GM21786 (cell line): ENCODE measurements at regions not wholly inside any gene's neighbourhood (a gene's known extent, or its start where the extent isn't known, plus 50 kb on each side); places are given as distances from the start of the nearest gene placed in this dataset.
"Not testable (repeated sequence)": the region's sequence is repeated elsewhere in the genome, so short reads cannot be mapped to it uniquely, and the experiment has no call there.

ENCODE experiments used
- ATAC-seq: cut with Tn5 transposase; IDR thresholded peaks from one replicate; pipeline ENCODE4 v1.9.1; 2021; ENCODE audit not compliant: unreplicated experiment

DNA sequence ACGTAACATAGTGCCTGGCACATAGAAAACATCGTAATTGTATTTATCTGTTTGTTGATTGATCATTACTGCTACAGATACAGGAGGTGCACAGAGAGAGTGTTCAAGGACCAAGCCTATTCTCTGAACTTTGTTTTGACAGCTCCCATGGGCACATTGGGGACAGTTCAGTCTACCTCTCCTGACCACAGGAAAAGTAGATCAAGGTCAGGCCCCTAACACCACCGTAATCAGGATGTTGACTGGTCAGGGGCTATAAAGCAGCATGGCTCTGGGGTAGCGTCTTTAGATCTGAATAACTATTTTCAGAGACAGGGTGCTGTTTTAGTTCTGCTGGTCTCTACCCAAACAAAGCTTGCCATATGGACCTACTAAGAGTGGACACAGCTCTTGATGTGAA is 223.1 kb upstream of the IRF2BP2 start:
- ATAC-seq: no peak

DNA sequence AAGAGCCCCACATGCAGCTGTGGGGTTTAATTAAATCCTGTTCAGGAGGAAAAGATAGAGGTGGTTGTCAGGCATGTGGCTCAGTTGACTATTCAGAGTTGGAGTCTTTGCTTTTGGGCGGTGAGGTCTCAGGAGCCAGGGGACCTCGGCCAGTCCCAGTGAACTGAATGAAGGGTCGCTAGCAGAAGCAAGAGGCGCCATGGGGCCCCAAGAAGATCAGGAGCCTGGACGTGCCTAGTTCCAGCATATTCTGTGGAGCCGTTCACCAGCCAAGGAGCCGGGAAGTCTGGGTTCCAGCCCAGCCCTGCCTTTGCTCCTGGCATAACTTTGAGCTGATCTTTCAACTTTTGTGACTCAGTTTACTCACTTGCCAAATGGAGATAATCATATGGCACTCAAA is 217.7 kb upstream of the IRF2BP2 start:
- ATAC-seq: no peak

DNA sequence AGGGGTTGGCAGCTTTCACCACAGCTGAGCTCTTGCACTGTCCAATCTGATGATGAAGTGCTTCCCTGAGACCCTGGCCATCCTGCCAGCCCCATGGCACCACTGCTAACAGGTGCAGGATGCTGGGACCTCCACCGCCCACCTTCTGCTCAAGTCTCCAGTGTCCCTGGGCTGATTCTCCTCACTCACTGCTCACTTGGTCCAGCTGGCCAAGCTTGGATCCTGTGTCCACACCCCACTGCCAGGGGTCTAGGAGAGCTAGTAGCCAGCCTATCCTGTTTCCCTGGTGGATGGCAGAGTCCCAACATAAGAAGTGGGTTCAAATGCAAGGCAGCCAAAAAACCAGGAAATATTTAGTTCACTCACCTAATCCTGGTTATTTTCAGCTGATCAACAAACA is 217.2 kb upstream of the IRF2BP2 start:
- no peak for ATAC-seq

DNA sequence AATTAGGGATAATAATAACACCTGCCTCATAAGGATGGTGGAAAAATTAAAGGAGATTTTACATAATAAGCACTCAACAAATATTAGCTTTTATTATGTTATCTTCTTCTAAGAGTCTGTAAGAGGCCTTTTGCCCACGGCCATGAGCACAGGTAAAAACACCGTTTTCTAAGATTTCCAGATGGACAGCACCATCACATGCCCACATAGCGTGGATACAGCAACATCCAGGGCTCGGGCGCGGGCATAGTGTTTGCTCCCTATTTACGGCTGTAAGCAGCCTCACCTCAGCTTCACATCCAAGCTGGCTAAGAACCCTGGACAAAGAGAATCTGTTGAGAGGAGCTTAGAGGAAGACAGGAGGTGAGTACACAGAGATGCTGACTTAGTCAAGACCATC is 216.4 kb upstream of the IRF2BP2 start:
- ATAC-seq: no peak

DNA sequence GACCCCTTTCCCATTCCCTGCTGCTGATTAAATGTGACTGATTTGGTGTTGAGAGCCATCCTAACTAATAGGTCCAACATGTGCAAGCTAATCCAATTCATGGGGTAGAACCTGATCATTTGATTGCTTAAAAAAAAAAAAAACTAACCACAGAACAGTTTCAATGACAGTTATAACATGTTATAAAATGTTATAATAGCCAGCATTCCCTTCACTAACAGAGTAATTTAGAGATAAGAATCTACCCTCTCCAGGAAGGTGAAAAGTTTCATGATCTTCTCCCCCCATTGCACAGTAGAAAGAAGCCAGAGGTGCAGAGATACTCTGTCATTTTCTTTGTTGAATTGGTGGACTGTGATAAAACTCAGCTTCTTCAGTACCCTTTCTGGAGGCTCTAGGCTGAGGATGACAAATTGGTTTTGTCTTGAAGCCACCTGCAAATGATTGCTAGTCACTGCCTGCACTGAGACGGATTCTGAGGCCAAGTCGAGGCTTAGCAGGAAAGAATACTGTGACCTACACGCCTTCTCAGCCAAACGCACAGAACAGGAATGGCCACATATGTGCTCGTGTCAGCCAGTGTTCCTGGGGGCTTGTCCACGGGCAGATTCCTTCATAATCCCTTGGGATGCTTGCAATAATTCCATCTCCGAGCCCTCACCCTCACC is 215.7 kb upstream of the IRF2BP2 start:
- ATAC-seq: no peak

DNA sequence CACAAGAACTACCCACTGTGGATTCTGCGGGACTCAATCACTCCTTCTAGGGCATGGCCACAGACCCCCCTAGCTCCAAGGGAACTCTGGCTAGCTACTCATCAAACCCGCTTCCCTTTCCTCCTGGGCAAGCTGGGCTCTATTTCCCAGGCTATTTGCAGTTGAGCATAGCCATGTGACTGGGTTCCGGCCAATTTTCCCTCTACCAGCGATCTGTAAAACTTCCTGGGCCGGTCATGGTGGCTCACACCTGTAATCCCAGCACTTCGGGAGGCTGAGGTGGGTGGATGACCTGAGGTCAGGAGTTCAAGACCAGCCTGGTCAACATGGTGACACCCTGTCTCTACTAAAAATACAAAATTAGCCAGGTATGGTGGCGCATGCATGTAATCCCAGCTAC is 214.9 kb upstream of the IRF2BP2 start:
- not testable (repeated sequence) for ATAC-seq

DNA sequence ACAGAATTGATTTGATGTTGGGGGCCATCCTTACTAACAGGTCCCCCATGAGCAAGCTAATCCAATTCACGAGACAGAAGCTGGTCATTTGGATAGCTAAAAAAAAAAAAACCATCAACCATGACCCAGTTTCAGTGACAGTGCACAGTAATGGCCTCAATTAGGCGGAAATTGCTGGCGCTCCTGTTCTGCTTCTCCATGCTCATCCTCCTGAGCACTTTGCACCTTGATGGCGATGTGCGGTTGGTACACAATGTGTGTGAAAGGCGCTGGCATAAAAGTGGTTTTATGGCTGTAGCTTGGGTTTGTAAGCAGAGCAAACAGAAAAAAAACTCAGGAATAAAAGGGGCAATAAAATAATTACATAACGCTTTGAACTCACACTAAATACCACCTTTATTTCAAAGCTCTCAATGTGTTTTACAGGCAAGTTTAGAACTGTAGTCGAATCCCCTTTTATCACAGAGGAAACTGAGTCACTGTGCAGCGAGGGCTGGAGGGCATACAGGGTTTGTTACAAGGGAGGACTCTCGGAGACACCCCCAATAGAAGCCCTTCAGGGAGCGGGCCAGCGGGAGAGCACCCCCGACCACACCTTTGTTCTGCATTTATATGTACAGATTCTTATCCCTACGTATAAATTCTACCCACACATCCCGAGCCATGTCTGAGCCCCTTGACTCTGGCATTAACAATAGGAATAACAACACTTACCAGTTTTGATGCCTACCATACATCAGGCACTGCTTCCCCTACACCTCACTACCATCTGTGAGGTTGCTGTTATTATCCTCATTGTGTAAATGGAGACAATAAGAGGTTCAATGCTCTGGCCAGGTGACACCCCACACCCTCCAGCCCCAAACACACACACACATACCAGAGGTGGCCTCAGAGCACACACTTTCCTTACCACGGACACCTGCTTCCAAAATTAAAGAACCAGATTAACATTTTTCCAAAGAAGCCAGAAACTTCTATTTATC is 213.5 kb upstream of the IRF2BP2 start:
- no peak for ATAC-seq

DNA sequence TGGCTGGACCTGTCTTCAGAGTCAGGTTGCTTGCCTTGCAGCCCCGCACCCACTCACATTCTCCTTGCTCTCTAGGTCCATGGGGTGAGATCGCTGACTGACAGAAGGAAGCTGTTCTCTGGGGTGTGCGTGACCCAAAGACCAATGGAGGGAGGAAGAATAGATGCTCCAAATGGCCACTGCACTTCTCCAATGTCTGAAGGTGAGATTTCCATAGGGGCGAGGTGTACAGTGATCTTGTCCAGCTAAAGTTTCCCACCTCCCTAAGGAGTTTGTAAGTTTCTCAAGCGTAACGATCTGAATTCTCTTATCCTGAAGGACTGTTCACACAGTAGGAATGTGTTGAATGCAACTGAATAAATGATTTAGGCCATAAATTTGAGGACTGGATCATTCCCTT is 211.9 kb upstream of the IRF2BP2 start:
- ATAC-seq: no peak

DNA sequence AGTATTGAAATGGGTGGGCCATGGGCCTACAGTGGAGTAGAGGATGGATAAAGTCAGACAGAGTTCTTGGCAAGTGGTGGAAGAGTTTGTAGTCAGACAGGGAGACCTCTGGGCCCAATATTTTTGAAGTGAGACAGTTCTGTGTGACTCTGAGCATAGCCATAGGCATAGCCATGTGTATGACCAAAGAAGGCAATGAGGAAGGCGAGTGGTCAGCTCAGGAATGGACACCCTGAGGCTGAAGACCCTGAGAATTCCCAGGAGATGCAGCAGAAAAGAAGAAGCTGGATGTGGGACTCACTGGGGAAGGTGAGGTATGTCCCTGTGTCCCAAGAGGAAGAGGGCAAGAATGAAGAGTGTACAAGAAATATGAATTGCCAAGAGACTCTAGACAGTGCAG is 210.6 kb upstream of the IRF2BP2 start:
- no peak for ATAC-seq

DNA sequence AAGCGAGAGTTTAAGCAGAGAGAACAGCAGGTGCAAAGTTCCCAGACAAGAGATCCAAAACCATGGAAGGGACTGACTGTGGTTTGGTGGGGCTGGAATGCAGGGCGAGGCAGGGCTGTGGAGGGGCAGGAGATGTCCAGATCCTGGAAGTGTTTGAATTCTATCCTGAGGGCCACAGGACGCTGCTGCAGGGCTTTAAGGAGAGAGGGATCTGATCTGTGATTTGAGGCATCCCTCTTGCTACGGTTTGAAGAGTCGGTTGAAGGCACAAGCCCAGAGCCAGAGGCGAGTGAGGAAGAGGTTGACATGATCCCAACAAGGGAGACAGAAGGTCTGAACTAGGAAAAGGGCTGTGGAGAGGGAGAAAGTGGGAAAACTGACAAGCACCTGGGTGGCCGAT is 209.9 kb upstream of the IRF2BP2 start:
- ATAC-seq: not testable (repeated sequence)

DNA sequence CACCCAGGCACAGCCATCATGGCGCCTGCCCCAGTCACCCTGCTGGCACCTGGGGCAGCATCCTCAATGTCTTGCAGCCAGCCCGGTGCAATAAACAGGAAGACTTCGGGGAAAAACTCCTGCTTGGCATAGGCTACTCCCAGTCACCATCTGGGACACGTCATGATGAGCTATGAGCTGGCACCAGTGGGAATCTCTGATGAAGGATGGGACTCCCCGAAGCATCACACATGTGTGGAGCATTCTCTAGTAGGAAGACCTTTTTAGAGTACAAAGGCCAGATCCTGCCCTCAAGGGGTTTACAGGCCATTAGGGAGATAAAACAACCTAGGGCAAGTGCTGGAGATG is 208.0 kb upstream of the IRF2BP2 start:
- not testable (repeated sequence) for ATAC-seq

DNA sequence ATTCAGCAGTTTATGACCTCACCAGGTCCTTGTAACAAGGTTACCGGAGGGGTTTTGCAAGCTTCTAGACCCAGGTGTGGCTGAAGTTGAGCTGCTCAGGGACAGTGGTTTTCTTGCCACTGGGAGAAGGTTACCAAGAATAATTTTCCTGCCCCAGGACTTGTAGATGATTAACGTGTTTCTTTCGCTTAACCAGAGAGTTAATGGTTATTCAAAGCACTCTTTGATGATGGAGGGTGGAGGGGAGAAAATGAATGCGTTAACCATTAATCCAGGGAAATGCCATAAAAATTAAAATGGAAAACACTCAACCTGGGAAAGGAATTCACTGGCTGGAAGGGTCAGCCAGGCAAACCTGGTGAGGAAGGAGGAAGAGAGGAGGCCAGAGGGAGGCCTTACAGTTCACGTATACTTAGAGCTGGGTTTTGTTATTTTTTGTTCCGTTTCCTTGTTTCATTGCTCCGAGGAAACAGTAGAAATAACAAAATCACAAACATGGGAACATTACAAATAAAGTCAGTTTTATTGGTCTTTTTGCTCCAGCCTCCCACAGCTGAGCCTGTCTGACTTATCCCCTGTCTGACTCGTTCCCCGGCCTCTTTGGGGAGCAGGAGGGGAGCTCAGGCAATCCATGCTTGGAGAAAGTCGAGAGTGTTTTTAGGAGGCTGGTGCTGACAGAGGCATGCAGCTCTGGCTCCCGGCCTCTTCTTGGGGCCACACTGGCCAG is 207.5 kb upstream of the IRF2BP2 start:
- not testable (repeated sequence) for ATAC-seq

DNA sequence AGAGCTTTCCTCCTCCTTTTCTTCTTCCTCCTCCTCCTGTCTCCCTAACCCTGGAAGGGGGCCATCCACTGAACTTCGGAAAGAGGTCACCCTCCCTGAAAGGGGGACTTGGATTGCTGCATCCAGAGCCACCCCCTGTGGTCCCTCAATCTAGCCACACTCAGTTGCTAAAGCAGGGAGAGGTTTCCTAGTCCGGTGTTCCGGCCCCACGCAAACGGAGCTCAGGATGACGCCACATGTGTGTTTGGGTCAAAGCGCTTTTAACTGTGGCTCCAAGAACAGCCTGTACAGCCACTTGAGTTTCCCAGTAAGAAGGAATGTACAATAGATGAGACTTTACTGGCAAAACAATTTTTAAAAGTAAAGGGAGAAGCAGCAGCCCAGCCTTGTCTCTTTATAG is 206.9 kb upstream of the IRF2BP2 start:
- not testable (repeated sequence) for ATAC-seq

DNA sequence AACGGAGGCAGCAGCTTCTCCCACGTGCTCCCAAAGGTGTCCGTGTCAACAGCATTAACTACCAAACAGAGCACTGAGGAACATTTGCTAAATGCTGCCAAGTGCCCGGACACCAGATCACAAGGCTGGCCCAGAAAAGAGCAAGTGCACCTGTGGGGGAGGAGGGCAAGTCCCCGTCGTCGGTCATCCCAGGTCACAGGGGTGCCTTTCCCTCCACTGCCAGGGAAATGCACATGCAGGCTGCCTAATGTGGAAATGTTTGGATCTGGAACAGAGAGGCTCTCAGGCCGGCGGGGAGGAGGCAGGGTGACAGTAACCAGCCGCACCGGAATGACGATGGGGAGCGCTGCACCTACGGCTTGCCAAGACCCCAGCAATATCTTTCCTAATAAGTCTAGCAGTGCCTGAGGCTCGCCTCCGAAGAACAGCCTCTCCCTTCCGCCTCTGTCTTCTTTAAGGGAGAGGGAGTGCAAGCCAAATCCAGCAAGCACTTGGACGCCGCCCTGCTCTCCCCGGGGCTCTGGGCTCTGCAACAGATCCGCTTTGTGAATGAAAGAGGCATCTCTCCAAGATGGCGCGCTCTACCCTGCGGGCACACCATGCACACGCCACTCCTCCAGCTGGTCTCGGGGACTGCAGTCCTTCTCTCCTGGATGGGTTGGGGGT is 206.3 kb upstream of the IRF2BP2 start:
- ATAC-seq: not testable (repeated sequence)

DNA sequence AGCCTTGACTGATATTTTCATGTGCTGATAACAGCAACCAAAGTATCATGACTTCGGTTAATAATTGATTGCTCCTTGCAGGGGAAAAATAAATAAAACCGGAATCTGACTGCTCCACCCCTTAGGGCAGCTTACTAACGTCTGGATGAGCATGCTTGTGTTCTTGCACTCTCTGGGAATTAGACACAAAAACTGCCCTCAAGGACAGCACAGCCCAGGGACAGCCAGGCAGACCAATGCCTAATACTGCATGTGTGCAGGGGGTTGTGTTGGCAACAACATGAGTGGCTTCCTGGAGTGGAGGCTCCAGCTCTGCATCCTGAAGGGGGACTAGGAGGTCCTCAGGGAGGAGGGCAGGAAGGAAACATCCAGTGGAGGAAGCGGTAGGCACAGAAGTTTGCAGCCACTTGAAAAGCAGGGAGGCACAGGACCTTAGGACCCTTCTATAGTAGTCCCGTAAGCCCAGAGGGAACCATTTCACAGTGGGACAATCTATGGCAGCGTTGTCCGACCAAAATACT is 205.4 kb upstream of the IRF2BP2 start:
- ATAC-seq: not testable (repeated sequence)

DNA sequence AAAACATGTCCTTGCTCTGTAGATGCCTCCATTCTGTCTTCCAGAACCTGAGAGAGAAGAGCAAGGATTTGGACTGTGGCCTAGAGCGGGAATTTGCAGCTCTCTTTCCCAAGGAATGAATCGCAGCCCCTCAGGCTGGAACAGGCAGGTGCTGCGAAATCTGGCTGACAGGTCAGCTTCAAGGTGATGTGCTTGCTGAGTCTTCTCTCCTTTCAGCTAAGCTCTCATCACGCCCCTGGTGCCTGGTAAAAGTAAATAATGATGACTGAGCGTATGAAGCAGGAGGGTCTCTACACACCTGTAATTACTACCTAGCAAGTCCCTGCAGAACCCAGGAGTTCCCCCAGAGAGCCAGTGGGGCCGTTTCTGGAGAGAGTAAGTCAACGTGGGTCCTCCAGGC is 204.3 kb upstream of the IRF2BP2 start:
- ATAC-seq: not testable (repeated sequence)

DNA sequence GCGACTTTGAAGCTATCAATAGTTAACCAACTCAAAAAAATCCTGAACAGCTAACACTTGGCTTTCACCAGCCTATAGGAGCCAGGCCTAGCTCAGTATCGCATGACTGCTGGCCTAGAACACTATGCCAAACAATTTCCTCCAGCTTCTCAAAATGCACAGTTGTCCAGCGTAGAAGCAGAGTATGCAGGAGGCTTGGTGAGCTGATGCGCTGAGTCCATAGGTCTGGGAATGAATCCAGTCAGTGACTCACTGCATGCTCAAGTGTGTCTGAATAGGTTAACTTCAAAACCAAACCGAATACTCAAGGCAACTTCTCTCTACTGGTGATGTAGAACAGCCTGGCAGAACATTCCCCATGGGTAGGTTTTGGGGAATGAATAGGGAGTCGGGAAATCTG is 201.8 kb upstream of the IRF2BP2 start:
- not testable (repeated sequence) for ATAC-seq

DNA sequence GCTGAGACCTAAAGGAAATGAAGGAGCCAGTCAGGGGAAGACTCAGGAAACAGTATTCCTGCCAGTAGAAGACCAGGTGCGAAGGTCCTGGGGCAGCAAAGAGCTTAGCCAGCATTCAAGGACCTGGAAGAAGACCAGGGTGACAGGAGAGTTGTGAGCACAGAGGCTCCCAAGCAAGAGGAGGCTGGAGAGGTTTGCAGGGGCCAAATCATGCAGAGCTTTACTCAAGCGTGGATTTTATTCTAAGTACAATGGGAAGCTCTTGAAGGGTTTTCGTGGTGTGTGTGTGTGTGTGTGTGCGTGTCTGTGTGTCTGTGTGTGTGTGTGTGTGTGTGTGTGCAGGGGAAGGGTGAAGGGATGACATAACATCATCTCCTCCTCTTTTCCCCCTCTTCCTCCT is 200.7 kb upstream of the IRF2BP2 start:
- not testable (repeated sequence) for ATAC-seq

DNA sequence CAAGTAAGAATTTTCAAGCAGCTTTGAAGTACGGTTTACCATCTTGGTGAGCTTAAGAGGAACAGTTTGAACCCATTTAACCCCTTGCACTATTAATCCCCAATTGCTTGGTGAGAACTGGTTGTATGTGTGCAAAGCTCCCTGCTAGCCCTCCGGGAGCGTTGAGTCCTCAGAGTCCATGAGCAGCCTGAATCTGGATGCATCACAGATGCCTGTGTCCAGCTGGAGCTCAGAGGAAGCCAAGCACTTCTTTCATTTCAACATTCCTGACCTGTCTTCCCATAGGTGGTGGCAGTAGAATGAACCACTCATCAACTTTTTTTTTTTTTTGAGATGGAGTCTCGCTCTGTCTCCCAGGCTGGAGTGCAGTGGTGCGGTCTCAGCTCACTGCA is 199.9 kb upstream of the IRF2BP2 start:
- not testable (repeated sequence) for ATAC-seq

DNA sequence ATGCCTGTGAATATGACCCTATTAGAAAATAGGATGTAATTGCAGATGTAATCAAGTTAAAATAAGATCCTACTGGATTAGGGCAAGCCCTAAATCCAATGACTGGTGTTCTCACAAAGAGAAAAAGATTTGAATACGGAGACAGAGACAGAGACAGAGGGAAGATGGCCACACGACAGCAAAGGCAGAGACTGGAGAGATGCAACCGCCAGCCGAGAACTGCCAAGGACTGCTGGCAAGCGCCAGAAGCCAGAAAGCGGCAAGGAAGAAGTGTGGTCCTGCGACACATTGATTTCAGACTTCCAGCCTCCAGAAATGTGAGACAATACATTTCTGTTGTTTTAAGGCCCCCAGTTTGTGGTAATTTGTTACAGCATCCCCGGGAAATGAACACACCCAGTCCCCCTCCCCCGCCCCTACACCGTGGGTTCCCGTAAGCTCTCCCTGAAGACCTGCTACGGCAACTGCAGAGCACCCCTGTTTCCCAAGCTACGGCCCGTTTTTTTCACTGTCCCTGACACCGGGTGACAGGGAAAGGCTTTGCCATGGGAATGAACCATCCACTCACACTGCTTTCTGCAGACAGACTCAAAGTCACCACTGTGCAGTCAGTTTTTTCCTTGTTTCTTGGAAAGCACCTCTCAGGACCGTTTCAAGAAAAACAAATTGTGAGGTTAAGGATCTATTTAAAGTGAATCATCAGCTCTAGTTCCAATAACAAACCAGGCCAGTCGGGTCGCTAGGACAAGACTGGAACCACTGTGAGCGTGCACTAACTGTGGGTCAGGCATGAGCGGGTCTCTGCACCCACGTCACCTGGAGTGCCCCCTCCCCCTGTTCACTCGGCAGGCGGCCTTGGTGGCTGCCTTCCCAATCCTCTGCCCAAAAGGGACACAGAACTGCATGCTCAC is 199.2 kb upstream of the IRF2BP2 start:
- peak; percentile 66 for ATAC-seq
